IMR-90 (cell line): ENCODE measurements at regions not wholly inside any gene's neighbourhood (a gene's known extent, or its start where the extent isn't known, plus 50 kb on each side); places are given as distances from the start of the nearest gene placed in this dataset.

Experiments
- ATAC-seq: fragments of 200-7000 bp; cut with Tn5 transposase; 2 replicates; pipeline ENCODE4 v1.9.1; 2020; ENCODE audit warnings: low read depth, mild to moderate bottlenecking, moderate library complexity
- BruUV-seq: library from RNA; stranded (reverse); fragments of 400-500 nt; replicated peaks from 2 replicates; lab custom pipeline; 2021; lab: Mats Ljungman, UMichigan
- CTCF ChIA-PET: fragments of 300-600 bp; formaldehyde crosslinking; extraction: SDS; loops from one replicate; lab custom pipeline; 2021; ENCODE audit warnings: antibody characterized with exemption; lab: Yijun Ruan, JAX
- POLR2A ChIA-PET: fragments of 300-600 bp; sonication (Branson Sonifier 250); formaldehyde crosslinking; loops from one replicate; lab custom pipeline; 2022; ENCODE audit warnings: antibody characterized with exemption; ENCODE audit not compliant: unreplicated experiment; lab: Charles Lee
- DNase-seq: peaks from one replicate; pipeline ENCODE4 v3.0.0; 2013
- H2AFZ ChIP-seq: replicated peaks from 2 replicates; pipeline ENCODE3; 2013; ENCODE audit warnings: low read length, mild to moderate bottlenecking; ENCODE audit not compliant: poor library complexity
- H2AK5ac ChIP-seq: 2 replicates; pipeline ENCODE4 v1.6.1; 2013; ENCODE audit warnings: low read depth, low read length, inconsistent platforms
- H2AK9ac ChIP-seq: replicated peaks from 2 replicates; pipeline ENCODE3; 2013; ENCODE audit warnings: mild to moderate bottlenecking, low read depth, low read length, moderate library complexity; ENCODE audit not compliant: poor library complexity
- H2BK120ac ChIP-seq: 2 replicates; pipeline ENCODE4 v1.6.1; 2013; ENCODE audit warnings: low read depth, low read length, inconsistent platforms
- H2BK15ac ChIP-seq: 3 replicates; pipeline ENCODE4 v1.6.1; 2013; ENCODE audit warnings: low read depth, low read length, inconsistent platforms
- H2BK20ac ChIP-seq: 2 replicates; pipeline ENCODE4 v1.6.1; 2013; ENCODE audit warnings: low read depth, mild to moderate bottlenecking, inconsistent platforms, low read length, moderate library complexity
- H2BK5ac ChIP-seq: 2 replicates; pipeline ENCODE4 v1.6.1; 2013; ENCODE audit warnings: mild to moderate bottlenecking, low read depth, low read length, inconsistent platforms; ENCODE audit not compliant: poor library complexity, severe bottlenecking
- H3K14ac ChIP-seq: replicated peaks from 2 replicates; pipeline ENCODE4 v1.6.1; 2013; ENCODE audit warnings: low read depth, low read length, inconsistent platforms
- H3K18ac ChIP-seq: 2 replicates; pipeline ENCODE4 v1.6.1; 2013; ENCODE audit warnings: low read depth, low read length, control low read depth
- H3K23ac ChIP-seq: 2 replicates; pipeline ENCODE4 v1.6.1; 2013; ENCODE audit warnings: low read depth, low read length, inconsistent platforms
- H3K27ac ChIP-seq: 2 replicates; pipeline ENCODE4 v1.5.1; 2013; ENCODE audit warnings: mild to moderate bottlenecking, control low read depth, low read length; ENCODE audit not compliant: insufficient read depth
- H3K27me3 ChIP-seq: 2 replicates; pipeline ENCODE4 v1.6.1; 2013; ENCODE audit warnings: low read length; ENCODE audit not compliant: control insufficient read depth, insufficient read depth
- H3K36me3 ChIP-seq: 2 replicates; pipeline ENCODE4 v1.6.1; 2013; ENCODE audit warnings: low read length, mixed read lengths; ENCODE audit not compliant: control insufficient read depth, insufficient read depth
- H3K4ac ChIP-seq: 2 replicates; pipeline ENCODE4 v1.6.1; 2013; ENCODE audit warnings: low read depth, low read length, inconsistent platforms
- H3K4me1 ChIP-seq: 2 replicates; pipeline ENCODE4 v1.6.1; 2013; ENCODE audit warnings: low read length, mixed read lengths; ENCODE audit not compliant: control insufficient read depth, insufficient read depth
- H3K4me2 ChIP-seq: 2 replicates; pipeline ENCODE4 v1.6.1; 2013; ENCODE audit warnings: low read depth, mild to moderate bottlenecking, control low read depth, low read length, moderate library complexity
- H3K4me3 ChIP-seq: 2 replicates; pipeline ENCODE4 v1.5.1; 2013; ENCODE audit warnings: low read depth, mild to moderate bottlenecking, control low read depth, low read length, moderate library complexity; ENCODE audit not compliant: insufficient read depth
- H3K56ac ChIP-seq: 2 replicates; pipeline ENCODE4 v1.6.1; 2013; ENCODE audit warnings: low read length, inconsistent platforms; ENCODE audit not compliant: insufficient read depth; ENCODE audit errors: extremely low read depth
- H3K79me1 ChIP-seq, 2 experiments: 2 replicates each; pipeline ENCODE4 v1.6.1; 2013; ENCODE audit warnings: low read length in 2 of 2, inconsistent platforms in 1 of 2, low read depth in 1 of 2
- H3K9ac ChIP-seq: 2 replicates; pipeline ENCODE4 v1.6.1; 2013; ENCODE audit warnings: low read depth, low read length, control low read depth
- H3K9me1 ChIP-seq: 2 replicates; pipeline ENCODE4 v1.6.1; 2013; ENCODE audit warnings: low read length, inconsistent platforms; ENCODE audit not compliant: insufficient read depth
- H3K9me3 ChIP-seq: 2 replicates; pipeline ENCODE4 v1.6.1; 2013; ENCODE audit warnings: low read length; ENCODE audit not compliant: control insufficient read depth, insufficient read depth
- H4K20me1 ChIP-seq: 2 replicates; pipeline ENCODE4 v1.6.1; 2013; ENCODE audit warnings: low read length, inconsistent platforms; ENCODE audit not compliant: insufficient read depth
- H4K5ac ChIP-seq: 2 replicates; pipeline ENCODE4 v1.6.1; 2013; ENCODE audit warnings: mild to moderate bottlenecking, low read depth, low read length, control low read depth
- H4K8ac ChIP-seq, 2 experiments: 2 replicates each; pipeline ENCODE4 v1.6.1; 2013; ENCODE audit warnings: low read depth in 2 of 2, low read length in 2 of 2, control low read depth in 1 of 2, inconsistent platforms in 1 of 2
- H4K91ac ChIP-seq: 2 replicates; pipeline ENCODE4 v1.6.1; 2013; ENCODE audit warnings: low read depth, low read length, inconsistent platforms; ENCODE audit not compliant: insufficient read depth
- CEBPB ChIP-seq: IDR thresholded peaks from 2 replicates; pipeline ENCODE4 v1.6.1; 2012; ENCODE audit warnings: low read depth, low read length, improper control_type of control experiment
- FOS ChIP-seq: fragments of 150-350 bp; IDR thresholded peaks from 2 replicates; pipeline ENCODE4 v1.6.1; 2016; ENCODE audit warnings: low read depth, low read length
- MAFK ChIP-seq: IDR thresholded peaks from 2 replicates; pipeline ENCODE4 v1.6.1; 2012; ENCODE audit warnings: low read depth, low read length, improper control_type of control experiment
- NFE2L2 ChIP-seq: fragments of 150-350 bp; IDR thresholded peaks from 2 replicates; pipeline ENCODE4 v1.6.1; 2016; ENCODE audit warnings: low read depth, mild to moderate bottlenecking, low read length
- RAD21 ChIP-seq: IDR thresholded peaks from 2 replicates; pipeline ENCODE4 v1.6.1; 2012; ENCODE audit warnings: low read length, improper control_type of control experiment
- RFX5 ChIP-seq: IDR thresholded peaks from 2 replicates; pipeline ENCODE4 v1.8.0; 2012; ENCODE audit warnings: low read depth, mild to moderate bottlenecking, low read length, moderate library complexity
- WGBS, 2 experiments: methylation state at CpG; one replicate each; pipeline versions ENCODE4 v1.1.5 to v1.1.7; 2013; ENCODE audit warnings: missing lambda C conversion rate in 2 of 2; ENCODE audit not compliant: insufficient read length in 1 of 2; ENCODE audit errors: extremely low coverage in 2 of 2; 5-methylcytosine and 5-hydroxymethylcytosine counted together
- dilution Hi-C: fragments of 300-500 bp; cut with HindIII; formaldehyde crosslinking; loops from one replicate; pipeline ENCODE4 v1.14.3; 2018; ENCODE audit warnings: low sequenced_read_pairs; ENCODE audit not compliant: unreplicated experiment
- in situ Hi-C: fragments of 300-500 bp; cut with MboI; formaldehyde crosslinking; loops from 3 replicates; pipeline ENCODE4 v1.14.3; 2019; ENCODE audit warnings: low sequenced_read_pairs, inconsistent platforms, mixed read lengths
- intact Hi-C: fragments of 100-400 bp; cut with micrococcal nuclease; formaldehyde crosslinking; loops from 2 replicates; pipeline ENCODE4 v1.10.0; 2022
- TF ChIP-seq, protein P1 (sequence below): fragments of 150-350 bp; IDR thresholded peaks from 2 replicates; pipeline ENCODE4 v1.6.1; 2017; ENCODE audit warnings: mild to moderate bottlenecking, antibody characterized with exemption, low read length, low read depth
- TF ChIP-seq, protein P2 (sequence below): conservative IDR thresholded peaks from 2 replicates; pipeline ENCODE4 v1.5.1; 2012; ENCODE audit warnings: mild to moderate bottlenecking, low read depth, low read length, improper control_type of control experiment

DNA sequence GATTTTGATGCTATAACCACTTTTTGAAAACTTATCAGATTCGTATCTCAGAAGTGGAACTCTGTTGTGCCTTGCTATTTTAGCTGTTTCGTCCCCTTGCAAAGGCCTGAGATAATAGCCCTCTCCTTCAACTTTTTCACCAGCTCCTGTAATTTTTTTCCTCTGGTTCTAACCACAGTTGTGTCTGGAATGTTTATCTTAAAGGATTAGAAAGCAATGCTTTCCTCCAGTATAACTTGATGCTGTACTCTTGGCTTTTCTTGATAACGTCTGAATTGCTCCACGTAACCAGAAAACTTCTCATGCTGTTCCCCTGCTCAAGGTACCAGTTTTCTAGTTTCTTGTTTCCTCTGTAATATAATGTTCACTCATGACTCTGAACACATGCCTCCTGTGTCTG is 209.4 kb downstream of the DTWD2 start:
- Histone ChIP-seq H3K4ac (no peak overlapping the region), H2BK15ac (no peak overlapping the region), H3K4me3 (no peak overlapping the region), H3K14ac (no peak overlapping the region), H4K8ac (no peak overlapping the region), H2AK9ac (no peak overlapping the region), H3K56ac (no peak overlapping the region), H4K5ac (no peak overlapping the region), H3K79me1 (no peaks in the 10 kb centered on the region), H2BK120ac (no peak overlapping the region), H4K20me1 (no peaks in the 10 kb centered on the region), H3K9me1 (no peaks in the 10 kb centered on the region), H2AFZ (no peak overlapping the region), H3K9ac (no peak overlapping the region), H4K91ac (no peak overlapping the region), H2AK5ac (no peak overlapping the region), H2BK5ac (no peak overlapping the region), H3K23ac (no peak overlapping the region), H3K4me1 (no peaks in the 10 kb centered on the region), H3K18ac (no peak overlapping the region), H2BK20ac (no peak overlapping the region), H3K27ac (no peak overlapping the region), H3K9me3 (no peaks in the 10 kb centered on the region), H3K27me3 (no peaks in the 10 kb centered on the region), H3K4me2 (no peak overlapping the region), H3K36me3 (no peaks in the 10 kb centered on the region)
- BruUV-seq: no TSS peak
- TF ChIP-seq NFE2L2: no peak
- TF ChIP-seq, protein P1, sequence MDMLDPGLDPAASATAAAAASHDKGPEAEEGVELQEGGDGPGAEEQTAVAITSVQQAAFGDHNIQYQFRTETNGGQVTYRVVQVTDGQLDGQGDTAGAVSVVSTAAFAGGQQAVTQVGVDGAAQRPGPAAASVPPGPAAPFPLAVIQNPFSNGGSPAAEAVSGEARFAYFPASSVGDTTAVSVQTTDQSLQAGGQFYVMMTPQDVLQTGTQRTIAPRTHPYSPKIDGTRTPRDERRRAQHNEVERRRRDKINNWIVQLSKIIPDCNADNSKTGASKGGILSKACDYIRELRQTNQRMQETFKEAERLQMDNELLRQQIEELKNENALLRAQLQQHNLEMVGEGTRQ: no peak
- no peak for TF ChIP-seq RAD21
- no peak for TF ChIP-seq RFX5
- no peak for TF ChIP-seq MAFK
- TF ChIP-seq FOS: no peak
- TF ChIP-seq CEBPB: no peak
- TF ChIP-seq, protein P2, sequence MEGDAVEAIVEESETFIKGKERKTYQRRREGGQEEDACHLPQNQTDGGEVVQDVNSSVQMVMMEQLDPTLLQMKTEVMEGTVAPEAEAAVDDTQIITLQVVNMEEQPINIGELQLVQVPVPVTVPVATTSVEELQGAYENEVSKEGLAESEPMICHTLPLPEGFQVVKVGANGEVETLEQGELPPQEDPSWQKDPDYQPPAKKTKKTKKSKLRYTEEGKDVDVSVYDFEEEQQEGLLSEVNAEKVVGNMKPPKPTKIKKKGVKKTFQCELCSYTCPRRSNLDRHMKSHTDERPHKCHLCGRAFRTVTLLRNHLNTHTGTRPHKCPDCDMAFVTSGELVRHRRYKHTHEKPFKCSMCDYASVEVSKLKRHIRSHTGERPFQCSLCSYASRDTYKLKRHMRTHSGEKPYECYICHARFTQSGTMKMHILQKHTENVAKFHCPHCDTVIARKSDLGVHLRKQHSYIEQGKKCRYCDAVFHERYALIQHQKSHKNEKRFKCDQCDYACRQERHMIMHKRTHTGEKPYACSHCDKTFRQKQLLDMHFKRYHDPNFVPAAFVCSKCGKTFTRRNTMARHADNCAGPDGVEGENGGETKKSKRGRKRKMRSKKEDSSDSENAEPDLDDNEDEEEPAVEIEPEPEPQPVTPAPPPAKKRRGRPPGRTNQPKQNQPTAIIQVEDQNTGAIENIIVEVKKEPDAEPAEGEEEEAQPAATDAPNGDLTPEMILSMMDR: no peak
- 60% methylated on average over 1 of the region's 4 CpGs; no CpG with 5 or more reads in 1 of the 2 experiments for WGBS, 2 experiments
- intact Hi-C loops (no loop called here), in situ Hi-C loops (loop anchor here (25.0 kb wide), 1 partner anchor 1317 kb away; no protein-coding TSS in a partner anchor), dilution Hi-C loops (no loop called here)
- ChIA-PET POLR2A (no interaction called here), CTCF (interaction anchor here (1.0 to 2.8 kb wide), 2 partner anchors 10 to 13 kb away, joined by 3 to 12 read pairs; no protein-coding TSS in a partner anchor)
- DNase-seq (no peak), ATAC-seq (no peak)
